ENCODE measurements at regions not wholly inside any gene's neighbourhood (a gene's known extent, or its start where the extent isn't known, plus 50 kb on each side); places are given as distances from the start of the nearest gene placed in this dataset.

DNA sequence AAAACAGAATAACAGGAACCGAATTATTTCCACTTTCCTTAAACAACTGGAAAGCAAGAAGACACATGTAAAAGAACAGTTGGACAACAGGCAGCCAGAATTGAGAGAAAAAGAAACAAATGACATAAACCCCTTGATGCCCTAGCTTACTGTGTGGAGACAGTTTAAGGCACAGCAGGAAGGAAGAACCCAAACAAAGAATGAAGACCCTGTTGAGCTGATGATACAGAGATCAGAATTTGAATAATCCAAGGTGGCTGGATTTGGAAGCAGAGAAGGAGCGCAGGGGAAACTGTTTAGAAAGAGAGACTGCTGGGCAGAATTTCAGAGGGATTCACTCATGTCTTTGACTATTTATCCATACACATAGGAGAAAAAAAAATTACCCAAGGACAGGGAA, 316.3 kb upstream of the POU5F2 start:
- TF ChIP-seq, protein P1, sequence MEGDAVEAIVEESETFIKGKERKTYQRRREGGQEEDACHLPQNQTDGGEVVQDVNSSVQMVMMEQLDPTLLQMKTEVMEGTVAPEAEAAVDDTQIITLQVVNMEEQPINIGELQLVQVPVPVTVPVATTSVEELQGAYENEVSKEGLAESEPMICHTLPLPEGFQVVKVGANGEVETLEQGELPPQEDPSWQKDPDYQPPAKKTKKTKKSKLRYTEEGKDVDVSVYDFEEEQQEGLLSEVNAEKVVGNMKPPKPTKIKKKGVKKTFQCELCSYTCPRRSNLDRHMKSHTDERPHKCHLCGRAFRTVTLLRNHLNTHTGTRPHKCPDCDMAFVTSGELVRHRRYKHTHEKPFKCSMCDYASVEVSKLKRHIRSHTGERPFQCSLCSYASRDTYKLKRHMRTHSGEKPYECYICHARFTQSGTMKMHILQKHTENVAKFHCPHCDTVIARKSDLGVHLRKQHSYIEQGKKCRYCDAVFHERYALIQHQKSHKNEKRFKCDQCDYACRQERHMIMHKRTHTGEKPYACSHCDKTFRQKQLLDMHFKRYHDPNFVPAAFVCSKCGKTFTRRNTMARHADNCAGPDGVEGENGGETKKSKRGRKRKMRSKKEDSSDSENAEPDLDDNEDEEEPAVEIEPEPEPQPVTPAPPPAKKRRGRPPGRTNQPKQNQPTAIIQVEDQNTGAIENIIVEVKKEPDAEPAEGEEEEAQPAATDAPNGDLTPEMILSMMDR (conservative IDR thresholded peaks at IDR 0.05; ENCODE audit: low read depth in 2 of 2), result no peak
- TF ChIP-seq EZH2phosphoT487 (IDR thresholded peaks at IDR 0.05; ENCODE audit: unreplicated experiment), result no peak
